ENCODE measurements at regions not wholly inside any gene's neighbourhood (a gene's known extent, or its start where the extent isn't known, plus 50 kb on each side); places are given as distances from the start of the nearest gene placed in this dataset.

DNA sequence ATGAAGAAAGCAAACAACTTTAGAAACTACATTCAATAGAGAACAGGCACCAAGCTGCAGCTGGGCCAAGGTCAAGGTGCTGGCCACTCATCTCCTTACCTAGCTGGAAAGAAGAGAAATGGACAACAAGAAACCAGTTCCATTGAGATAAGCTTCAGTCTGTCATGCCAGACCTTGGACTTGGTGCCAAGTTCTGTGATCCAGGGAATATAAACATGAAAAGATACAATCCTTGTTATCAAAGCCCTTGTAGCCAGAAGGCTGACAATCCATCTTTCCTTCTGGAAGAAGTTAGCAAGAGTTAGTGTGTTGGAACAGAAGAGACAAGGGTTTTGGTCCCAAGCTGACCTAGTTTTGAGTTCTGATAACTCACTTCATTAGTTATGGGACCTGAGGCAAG, 227.5 kb downstream of the ACTL7B start:
- TF ChIP-seq, protein P1, sequence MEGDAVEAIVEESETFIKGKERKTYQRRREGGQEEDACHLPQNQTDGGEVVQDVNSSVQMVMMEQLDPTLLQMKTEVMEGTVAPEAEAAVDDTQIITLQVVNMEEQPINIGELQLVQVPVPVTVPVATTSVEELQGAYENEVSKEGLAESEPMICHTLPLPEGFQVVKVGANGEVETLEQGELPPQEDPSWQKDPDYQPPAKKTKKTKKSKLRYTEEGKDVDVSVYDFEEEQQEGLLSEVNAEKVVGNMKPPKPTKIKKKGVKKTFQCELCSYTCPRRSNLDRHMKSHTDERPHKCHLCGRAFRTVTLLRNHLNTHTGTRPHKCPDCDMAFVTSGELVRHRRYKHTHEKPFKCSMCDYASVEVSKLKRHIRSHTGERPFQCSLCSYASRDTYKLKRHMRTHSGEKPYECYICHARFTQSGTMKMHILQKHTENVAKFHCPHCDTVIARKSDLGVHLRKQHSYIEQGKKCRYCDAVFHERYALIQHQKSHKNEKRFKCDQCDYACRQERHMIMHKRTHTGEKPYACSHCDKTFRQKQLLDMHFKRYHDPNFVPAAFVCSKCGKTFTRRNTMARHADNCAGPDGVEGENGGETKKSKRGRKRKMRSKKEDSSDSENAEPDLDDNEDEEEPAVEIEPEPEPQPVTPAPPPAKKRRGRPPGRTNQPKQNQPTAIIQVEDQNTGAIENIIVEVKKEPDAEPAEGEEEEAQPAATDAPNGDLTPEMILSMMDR (IDR thresholded peaks at IDR 0.05; ENCODE audit: insufficient read depth, low read depth, low read length), result no peak
- no peak for TF ChIP-seq EZH2 (IDR thresholded peaks at IDR 0.05; ENCODE audit: insufficient read depth, low read length)

Data from astrocyte (in vitro differentiated cells and primary cell).